DND-41 (cell line): ENCODE measurements at regions not wholly inside any gene's neighbourhood (a gene's known extent, or its start where the extent isn't known, plus 50 kb on each side); places are given as distances from the start of the nearest gene placed in this dataset.

ENCODE experiments used
- ATAC-seq: fragments of 200-7000 bp; cut with Tn5 transposase; 3 replicates; pipeline ENCODE4 v1.9.1; 2021; ENCODE audit warnings: low read depth; ENCODE audit not compliant: insufficient read depth
- DNase-seq: peaks from one replicate; pipeline ENCODE4 v3.0.0-alpha.2; 2020
- H2AFZ ChIP-seq: 2 replicates; pipeline ENCODE4 v1.6.0; 2012; ENCODE audit warnings: low read depth, low read length
- H3K27ac ChIP-seq: 2 replicates; pipeline ENCODE4 v1.5.1; 2012; ENCODE audit warnings: low read length, inconsistent platforms
- H3K27me3 ChIP-seq: fragments of 200-600 bp; sonication (generic); 2 replicates; pipeline ENCODE4 v1.6.0; 2012; ENCODE audit warnings: low read length, mild to moderate bottlenecking, inconsistent platforms; ENCODE audit not compliant: insufficient read depth, poor library complexity
- H3K36me3 ChIP-seq: 2 replicates; pipeline ENCODE4 v1.5.1; 2012; ENCODE audit warnings: low read length, inconsistent platforms; ENCODE audit not compliant: insufficient read depth
- H3K4me1 ChIP-seq: 2 replicates; pipeline ENCODE4 v1.5.1; 2012; ENCODE audit warnings: mild to moderate bottlenecking, low read length; ENCODE audit not compliant: insufficient read depth
- H3K4me2 ChIP-seq: 2 replicates; pipeline ENCODE4 v1.6.0; 2012; ENCODE audit warnings: mild to moderate bottlenecking, moderate library complexity, low read length, inconsistent platforms; ENCODE audit not compliant: insufficient read depth
- H3K4me3 ChIP-seq, 2 experiments: fragments of 200-600 bp in 1 of 2; shearing (Covaris generic) in 1 of 2; 2 replicates each; pipeline ENCODE4 v1.5.1; 2012 to 2016; ENCODE audit warnings: inconsistent platforms in 2 of 2, low read length in 2 of 2, mild to moderate bottlenecking in 2 of 2, low read depth in 1 of 2, moderate library complexity in 1 of 2
- H3K79me2 ChIP-seq: 2 replicates; pipeline ENCODE4 v1.6.0; 2012; ENCODE audit warnings: low read length, inconsistent platforms; ENCODE audit not compliant: insufficient read depth
- H3K9ac ChIP-seq: 2 replicates; pipeline ENCODE4 v1.6.0; 2012; ENCODE audit warnings: low read depth, mild to moderate bottlenecking, inconsistent platforms, low read length, moderate library complexity
- H3K9me3 ChIP-seq: 2 replicates; pipeline ENCODE4 v1.5.1; 2012; ENCODE audit warnings: low read length, moderate library complexity, mild to moderate bottlenecking, inconsistent platforms; ENCODE audit not compliant: insufficient read depth, severe bottlenecking
- H4K20me1 ChIP-seq: 2 replicates; pipeline ENCODE4 v1.6.0; 2012; ENCODE audit warnings: low read length; ENCODE audit not compliant: insufficient read depth
- EZH2 ChIP-seq: IDR thresholded peaks from 3 replicates; pipeline ENCODE4 v1.6.1; 2012; ENCODE audit warnings: borderline replicate concordance, low read depth, mild to moderate bottlenecking, moderate library complexity, low read length, inconsistent platforms; ENCODE audit not compliant: severe bottlenecking
- TF ChIP-seq, protein P1 (sequence below): IDR thresholded peaks from 2 replicates; pipeline ENCODE4 v1.5.1; 2012; ENCODE audit warnings: borderline replicate concordance, low read length, moderate library complexity, mild to moderate bottlenecking; ENCODE audit not compliant: poor library complexity, severe bottlenecking; ENCODE audit errors: extremely low read depth

DNA sequence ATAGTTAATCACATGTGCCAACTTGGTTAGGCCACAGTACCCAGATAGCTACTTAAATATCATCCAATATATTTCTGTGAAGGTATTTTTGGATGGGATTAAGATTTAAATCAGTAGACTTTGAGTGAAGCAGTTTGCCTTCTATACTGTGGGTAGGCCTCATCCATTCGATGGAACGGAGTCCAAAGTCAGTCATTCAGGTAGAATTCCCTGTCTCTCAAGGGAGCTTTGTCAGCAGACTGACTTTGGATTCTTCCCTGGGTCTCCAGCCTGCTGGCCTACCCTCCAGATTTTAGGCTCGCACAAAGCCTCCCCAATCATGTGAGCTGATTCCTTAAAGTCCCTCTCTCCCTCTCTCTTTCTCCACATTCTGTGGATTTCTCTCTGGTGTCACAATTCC, 145.1 kb upstream of the MAGI3 start:
- Histone ChIP-seq H3K4me2 (no peak overlapping the region), H3K27me3 (no peaks in the 10 kb centered on the region), H3K4me3 (no peak overlapping the region), H3K4me1 (no peaks in the 10 kb centered on the region), H3K79me2 (no peaks in the 10 kb centered on the region), H3K9me3 (no peaks in the 10 kb centered on the region), H3K36me3 (no peaks in the 10 kb centered on the region), H2AFZ (no peak overlapping the region), H3K9ac (no peak overlapping the region), H3K27ac (no peak overlapping the region), H4K20me1 (no peaks in the 10 kb centered on the region)
- TF ChIP-seq, protein P1, sequence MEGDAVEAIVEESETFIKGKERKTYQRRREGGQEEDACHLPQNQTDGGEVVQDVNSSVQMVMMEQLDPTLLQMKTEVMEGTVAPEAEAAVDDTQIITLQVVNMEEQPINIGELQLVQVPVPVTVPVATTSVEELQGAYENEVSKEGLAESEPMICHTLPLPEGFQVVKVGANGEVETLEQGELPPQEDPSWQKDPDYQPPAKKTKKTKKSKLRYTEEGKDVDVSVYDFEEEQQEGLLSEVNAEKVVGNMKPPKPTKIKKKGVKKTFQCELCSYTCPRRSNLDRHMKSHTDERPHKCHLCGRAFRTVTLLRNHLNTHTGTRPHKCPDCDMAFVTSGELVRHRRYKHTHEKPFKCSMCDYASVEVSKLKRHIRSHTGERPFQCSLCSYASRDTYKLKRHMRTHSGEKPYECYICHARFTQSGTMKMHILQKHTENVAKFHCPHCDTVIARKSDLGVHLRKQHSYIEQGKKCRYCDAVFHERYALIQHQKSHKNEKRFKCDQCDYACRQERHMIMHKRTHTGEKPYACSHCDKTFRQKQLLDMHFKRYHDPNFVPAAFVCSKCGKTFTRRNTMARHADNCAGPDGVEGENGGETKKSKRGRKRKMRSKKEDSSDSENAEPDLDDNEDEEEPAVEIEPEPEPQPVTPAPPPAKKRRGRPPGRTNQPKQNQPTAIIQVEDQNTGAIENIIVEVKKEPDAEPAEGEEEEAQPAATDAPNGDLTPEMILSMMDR, result no peak
- no peak for TF ChIP-seq EZH2
- no peak for ATAC-seq
- no peak for DNase-seq

DNA sequence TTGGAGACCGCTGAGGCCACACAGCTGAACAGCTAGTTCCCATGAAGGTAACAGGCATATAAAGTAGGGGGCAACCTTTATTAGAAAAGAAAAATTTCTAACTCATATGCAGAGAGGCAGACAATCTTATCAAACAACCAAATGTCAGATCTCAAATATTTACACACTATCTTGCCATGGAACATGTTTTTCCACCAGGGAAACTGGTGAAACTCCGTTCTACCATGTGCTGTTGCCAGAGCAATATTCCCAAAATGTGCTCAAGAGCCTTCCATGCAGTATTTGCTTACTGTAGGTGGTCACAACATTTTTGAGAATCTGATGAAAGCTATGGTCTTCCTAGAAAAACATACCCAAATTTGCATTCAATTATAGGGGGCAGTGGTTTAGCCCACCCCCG, 143.4 kb upstream of the MAGI3 start:
- no peak overlapping the region for H3K9ac ChIP-seq
- H3K27me3 ChIP-seq, result no peaks in the 10 kb centered on the region
- no peak overlapping the region for H2AFZ ChIP-seq
- no peaks in the 10 kb centered on the region for H3K9me3 ChIP-seq
- H3K4me3 ChIP-seq, result no peak overlapping the region
- H4K20me1 ChIP-seq, result no peaks in the 10 kb centered on the region
- no peak overlapping the region for H3K4me2 ChIP-seq
- no peaks in the 10 kb centered on the region for H3K4me1 ChIP-seq
- DNase-seq, result no peak
- ATAC-seq, result no peak
- no peaks in the 10 kb centered on the region for H3K79me2 ChIP-seq
- no peaks in the 10 kb centered on the region for H3K36me3 ChIP-seq
- TF ChIP-seq, protein P1, result no peak
- no peak for TF ChIP-seq EZH2
- no peak overlapping the region for H3K27ac ChIP-seq

DNA sequence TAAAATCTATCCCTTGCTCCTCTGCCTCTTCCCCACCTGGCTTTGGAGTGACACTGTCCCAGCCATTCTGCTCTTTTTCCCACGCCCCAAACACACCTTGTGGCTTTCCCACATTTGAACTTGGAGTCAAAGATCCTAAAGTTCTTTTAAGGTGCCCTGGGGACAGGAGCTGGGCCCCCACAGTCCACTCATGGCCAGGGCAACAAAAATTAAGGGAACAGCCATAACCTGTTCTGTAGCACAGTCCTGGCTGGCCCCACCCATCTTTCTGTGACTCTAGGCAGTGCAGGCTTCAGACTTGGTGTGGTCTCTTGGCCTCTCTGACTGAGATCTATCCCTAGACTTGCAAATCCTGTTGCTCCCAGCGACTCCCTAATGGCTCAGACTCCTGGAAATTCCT, 143.0 kb upstream of the MAGI3 start:
- H3K27ac ChIP-seq, result no peak overlapping the region

More for the DNA sequence above, 143.0 kb upstream of the MAGI3 start:
- TF ChIP-seq EZH2, result no peak
- TF ChIP-seq, protein P1, result no peak
- DNase-seq (no peak), ATAC-seq (no peak)
- Histone ChIP-seq H3K9ac (no peak overlapping the region), H4K20me1 (no peaks in the 10 kb centered on the region), H3K27me3 (no peaks in the 10 kb centered on the region), H2AFZ (no peak overlapping the region), H3K79me2 (no peaks in the 10 kb centered on the region), H3K9me3 (no peaks in the 10 kb centered on the region), H3K4me2 (no peak overlapping the region), H3K4me1 (no peaks in the 10 kb centered on the region), H3K4me3 (no peak overlapping the region), H3K36me3 (no peaks in the 10 kb centered on the region)
